ENCODE measurements at regions not wholly inside any gene's neighbourhood (a gene's known extent, or its start where the extent isn't known, plus 50 kb on each side); places are given as distances from the start of the nearest gene placed in this dataset.

- no peak overlapping the region for H3K27ac ChIP-seq (ENCODE audit: low read length, poor library complexity, severe bottlenecking)
Measured at GRCh38 chr11:8768625-8769333, 86.2 kb downstream of the RPL27A start.

DNA sequence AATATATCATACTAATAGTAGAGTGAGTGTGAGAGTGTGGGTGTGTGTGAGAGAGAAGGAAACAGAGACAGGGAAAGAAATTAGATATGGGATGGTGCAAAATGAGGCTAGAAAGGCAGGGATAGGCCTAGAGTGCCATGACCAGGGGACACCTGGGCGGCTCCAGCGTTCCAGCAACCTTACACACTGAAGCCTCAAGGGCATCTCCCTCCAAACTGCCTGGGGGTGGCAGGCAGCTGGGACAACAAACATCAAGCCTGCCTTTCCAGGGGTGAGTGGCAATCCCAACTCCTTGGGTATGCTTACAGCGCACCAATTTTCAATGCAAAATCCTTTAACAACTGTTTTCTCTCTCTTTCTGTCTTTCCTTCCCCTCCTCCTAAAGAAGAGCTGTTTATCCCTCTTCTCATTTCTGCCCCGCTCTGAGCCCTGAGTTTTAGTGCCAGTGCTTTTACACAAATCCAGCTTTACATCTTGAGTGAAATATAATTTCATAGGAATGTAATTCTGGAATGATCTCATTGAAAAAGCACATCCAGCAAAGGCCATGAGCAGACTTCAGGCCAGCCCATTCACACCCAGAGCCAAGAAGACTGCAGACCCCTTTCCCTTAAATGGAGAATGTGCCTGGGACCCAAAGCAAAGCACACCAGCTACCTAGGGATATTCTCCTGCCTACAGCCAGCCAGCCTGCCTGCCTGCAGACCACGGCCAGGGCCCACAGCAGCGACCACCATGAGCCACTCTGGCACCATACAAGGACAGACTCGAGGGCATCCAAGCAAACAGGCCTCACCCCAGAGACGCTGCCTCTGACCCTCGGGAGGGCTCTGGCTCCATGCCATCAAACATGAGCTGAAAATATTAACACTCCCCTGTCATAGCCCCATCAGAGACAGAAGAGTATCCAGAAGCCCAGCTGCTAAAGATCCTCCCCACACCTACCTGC lies 90.3 kb downstream of the RPL27A start:
- Histone ChIP-seq H3K23ac (ENCODE audit: low read length in 2 of 2) (peak overlapping the region in 1 of 2 experiments; percentile 56), H2BK15ac (ENCODE audit: low read depth, poor library complexity, severe bottlenecking) (peak overlapping the region; percentile 71), H3K4ac (ENCODE audit: low read depth in 1 of 2, low read length in 2 of 2) (peak overlapping the region in 1 of 2 experiments; percentile 11), H2AFZ (ENCODE audit: low read depth, low read length) (no peak overlapping the region), H3K9me3 (ENCODE audit: control insufficient read depth, low read length) (no peaks in the 10 kb centered on the region), H3K79me1 (replicated peaks; ENCODE audit: low read length, poor library complexity, severe bottlenecking) (peaks cover 46% of the 10 kb centered on the region), H4K8ac (ENCODE audit: low read length) (no peak overlapping the region), H3K27me3 (ENCODE audit: control insufficient read depth in 1 of 2, insufficient read depth in 1 of 2, low read length in 2 of 2) (no peaks in the 10 kb centered on the region), H3K9ac (ENCODE audit: low read length) (peak overlapping the region; percentile 17), H2AK5ac (ENCODE audit: low read length, severe bottlenecking) (peak overlapping the region; percentile 63), H3K27ac (ENCODE audit: low read length, poor library complexity, severe bottlenecking) (no peak overlapping the region), H3K36me3 (ENCODE audit: control insufficient read depth in 1 of 2, insufficient read depth in 2 of 2, low read depth in 1 of 2, low read length in 2 of 2) (peaks cover 6 to 9% of the 10 kb centered on the region in 2 experiments), H2BK5ac (ENCODE audit: low read depth, low read length, poor library complexity, severe bottlenecking) (no peak overlapping the region), H4K91ac (ENCODE audit: low read length) (no peak overlapping the region), H3K4me1 (ENCODE audit: control insufficient read depth, insufficient read depth, low read depth, low read length) (peaks cover 16% of the 10 kb centered on the region), H3K14ac (ENCODE audit: low read length in 2 of 2) (peak overlapping the region in 1 of 2 experiments; percentile 83), H3K4me3 (ENCODE audit: insufficient read depth in 1 of 2, low read depth in 1 of 2, low read length in 2 of 2) (no peak overlapping the region), H3K18ac (ENCODE audit: low read depth in 1 of 2, low read length in 2 of 2) (peak overlapping the region in 1 of 2 experiments; percentile 28), H3K4me2 (ENCODE audit: low read length, poor library complexity, severe bottlenecking) (no peak overlapping the region), H2BK12ac (ENCODE audit: low read length in 2 of 2) (peak overlapping the region in 1 of 2 experiments; percentile 29), H2BK120ac (ENCODE audit: low read depth, low read length) (no peak overlapping the region)
- WGBS, result 94% methylated on average over 8 of the region's 9 CpGs
- DNase-seq, result no peak

More at GRCh38 chr11:8768625-8769333, 86.2 kb downstream of the RPL27A start:
- Histone ChIP-seq H2BK15ac (ENCODE audit: low read depth, poor library complexity, severe bottlenecking) (no peak overlapping the region), H2BK5ac (ENCODE audit: low read depth, low read length, poor library complexity, severe bottlenecking) (no peak overlapping the region), H2AFZ (ENCODE audit: low read depth, low read length) (no peak overlapping the region), H3K4me2 (ENCODE audit: low read length, poor library complexity, severe bottlenecking) (no peak overlapping the region), H2BK120ac (ENCODE audit: low read depth, low read length) (no peak overlapping the region), H3K4me3 (ENCODE audit: insufficient read depth in 1 of 2, low read depth in 1 of 2, low read length in 2 of 2) (no peak overlapping the region), H3K9ac (ENCODE audit: low read length) (peak overlapping the region; percentile 26), H4K91ac (ENCODE audit: low read length) (no peak overlapping the region), H3K4ac (ENCODE audit: low read depth in 1 of 2, low read length in 2 of 2) (no peak overlapping the region), H3K14ac (ENCODE audit: low read length in 2 of 2) (peak overlapping the region in 1 of 2 experiments; percentile 36), H3K4me1 (ENCODE audit: control insufficient read depth, insufficient read depth, low read depth, low read length) (peaks cover 17% of the 10 kb centered on the region), H3K18ac (ENCODE audit: low read depth in 1 of 2, low read length in 2 of 2) (peak overlapping the region in 1 of 2 experiments; percentile 79), H3K27me3 (ENCODE audit: control insufficient read depth in 1 of 2, insufficient read depth in 1 of 2, low read length in 2 of 2) (no peaks in the 10 kb centered on the region), H4K8ac (ENCODE audit: low read length) (no peak overlapping the region), H3K23ac (ENCODE audit: low read length in 2 of 2) (no peak overlapping the region), H3K9me3 (ENCODE audit: control insufficient read depth, low read length) (no peaks in the 10 kb centered on the region), H3K79me1 (replicated peaks; ENCODE audit: low read length, poor library complexity, severe bottlenecking) (peaks cover 34% of the 10 kb centered on the region), H3K36me3 (ENCODE audit: control insufficient read depth in 1 of 2, insufficient read depth in 2 of 2, low read depth in 1 of 2, low read length in 2 of 2) (peaks cover 5 to 13% of the 10 kb centered on the region in 2 experiments), H2AK5ac (ENCODE audit: low read length, severe bottlenecking) (no peak overlapping the region), H2BK12ac (ENCODE audit: low read length in 2 of 2) (peak overlapping the region in 1 of 2 experiments; percentile 59)
- 84% methylated on average over 3 of the region's 3 CpGs for WGBS
- peak; percentile 77 for DNase-seq

- H2BK15ac ChIP-seq (ENCODE audit: low read depth, poor library complexity, severe bottlenecking), result no peak overlapping the region
- DNase-seq, result no peak
- peaks cover 18% of the 10 kb centered on the region for H3K4me1 ChIP-seq (ENCODE audit: control insufficient read depth, insufficient read depth, low read depth, low read length)
- H3K14ac ChIP-seq (ENCODE audit: low read length in 2 of 2), result no peak overlapping the region
- no peak overlapping the region for H2AK5ac ChIP-seq (ENCODE audit: low read length, severe bottlenecking)
- H3K18ac ChIP-seq (ENCODE audit: low read depth in 1 of 2, low read length in 2 of 2), result no peak overlapping the region
- H3K4ac ChIP-seq (ENCODE audit: low read depth in 1 of 2, low read length in 2 of 2), result no peak overlapping the region
- peaks cover 50% of the 10 kb centered on the region for H3K79me1 ChIP-seq (replicated peaks; ENCODE audit: low read length, poor library complexity, severe bottlenecking)
- H3K9me3 ChIP-seq (ENCODE audit: control insufficient read depth, low read length), result no peaks in the 10 kb centered on the region
- H3K9ac ChIP-seq (ENCODE audit: low read length), result no peak overlapping the region
- no peak overlapping the region for H3K4me3 ChIP-seq (ENCODE audit: insufficient read depth in 1 of 2, low read depth in 1 of 2, low read length in 2 of 2)
- no peak overlapping the region for H3K23ac ChIP-seq (ENCODE audit: low read length in 2 of 2)
- no peaks in the 10 kb centered on the region for H3K27me3 ChIP-seq (ENCODE audit: control insufficient read depth in 1 of 2, insufficient read depth in 1 of 2, low read length in 2 of 2)
- no peak overlapping the region for H4K91ac ChIP-seq (ENCODE audit: low read length)
- H4K8ac ChIP-seq (ENCODE audit: low read length), result peak overlapping the region; percentile 7
- H3K27ac ChIP-seq (ENCODE audit: low read length, poor library complexity, severe bottlenecking), result no peak overlapping the region
- H3K36me3 ChIP-seq (ENCODE audit: control insufficient read depth in 1 of 2, insufficient read depth in 2 of 2, low read depth in 1 of 2, low read length in 2 of 2), result peaks cover 10 to 17% of the 10 kb centered on the region in 2 experiments
- H2BK120ac ChIP-seq (ENCODE audit: low read depth, low read length), result no peak overlapping the region
- H2BK5ac ChIP-seq (ENCODE audit: low read depth, low read length, poor library complexity, severe bottlenecking), result no peak overlapping the region
- peak overlapping the region in 1 of 2 experiments; percentile 29 for H2BK12ac ChIP-seq (ENCODE audit: low read length in 2 of 2)
- no peak overlapping the region for H3K4me2 ChIP-seq (ENCODE audit: low read length, poor library complexity, severe bottlenecking)
- H2AFZ ChIP-seq (ENCODE audit: low read depth, low read length), result no peak overlapping the region
- WGBS, result 93% methylated on average over 5 of the region's 5 CpGs
Measured at GRCh38 chr11:8773916-8774539, 91.4 kb downstream of the RPL27A start.
